Liver (tissue), 8 donors: ENCODE measurements at regions not wholly inside any gene's neighbourhood (a gene's known extent, or its start where the extent isn't known, plus 50 kb on each side); places are given as distances from the start of the nearest gene placed in this dataset.

ENCODE experiments used
- DNase-seq: peaks from one replicate; pipeline ENCODE4 v3.0.0-alpha.2; 2017; ENCODE audit warnings: low spot score
- H3K27ac ChIP-seq, 2 donors: one replicate each; pipeline ENCODE4 v1.7.0; 2013; ENCODE audit warnings: inconsistent platforms in 2 of 2, low read length in 2 of 2, control low read depth in 1 of 2, low read depth in 1 of 2, mild to moderate bottlenecking in 1 of 2
- H3K27me3 ChIP-seq, 4 donors: one replicate each; pipeline versions ENCODE4 v1.6.1 to v1.7.0; 2013; ENCODE audit warnings: low read length in 3 of 4, inconsistent platforms in 1 of 4, mild to moderate bottlenecking in 1 of 4, moderate library complexity in 1 of 4; ENCODE audit not compliant: control insufficient read depth in 4 of 4, insufficient read depth in 4 of 4
- H3K36me3 ChIP-seq, 4 donors: one replicate each; pipeline versions ENCODE4 v1.6.1 to v1.7.0; 2013; ENCODE audit warnings: low read length in 3 of 4, mild to moderate bottlenecking in 3 of 4, low read depth in 1 of 4, moderate library complexity in 1 of 4; ENCODE audit not compliant: control insufficient read depth in 4 of 4, insufficient read depth in 3 of 4
- H3K4me1 ChIP-seq, 4 donors: one replicate each; pipeline versions ENCODE4 v1.6.1 to v1.7.0; 2013; ENCODE audit warnings: low read length in 3 of 4, mild to moderate bottlenecking in 3 of 4, moderate library complexity in 1 of 4; ENCODE audit not compliant: control insufficient read depth in 4 of 4, insufficient read depth in 4 of 4
- H3K4me3 ChIP-seq, 3 donors: one replicate each; pipeline versions ENCODE4 v1.6.1 to v1.7.0; 2013; ENCODE audit warnings: low read length in 3 of 3, control low read depth in 1 of 3, low read depth in 1 of 3, mild to moderate bottlenecking in 1 of 3
- H3K9ac ChIP-seq, 2 donors: one replicate each; pipeline ENCODE4 v1.7.0; 2013; ENCODE audit warnings: low read length in 2 of 2, mild to moderate bottlenecking in 2 of 2, moderate library complexity in 2 of 2, control low read depth in 1 of 2, low read depth in 1 of 2
- H3K9me3 ChIP-seq, 4 donors: one replicate each; pipeline versions ENCODE4 v1.6.1 to v1.7.0; 2013; ENCODE audit warnings: low read length in 3 of 4; ENCODE audit not compliant: control insufficient read depth in 4 of 4
- ATF3 ChIP-seq: IDR thresholded peaks from 2 replicates; pipeline ENCODE4 v1.6.1; 2016; ENCODE audit warnings: antibody characterized with exemption
- CTCF ChIP-seq: fragments of 150-350 bp; IDR thresholded peaks from 2 replicates; pipeline ENCODE4 v1.5.1; 2017; ENCODE audit warnings: improper control_type of control experiment, low read depth, low read length; ENCODE audit not compliant: missing input control
- EGR1 ChIP-seq, 2 donors: IDR thresholded peaks; 2 replicates each; pipeline ENCODE4 v1.6.1; 2016 to 2018; ENCODE audit warnings: antibody characterized with exemption in 2 of 2, low read depth in 2 of 2
- FOXA2 ChIP-seq: IDR thresholded peaks from 2 replicates; pipeline ENCODE4 v1.6.1; 2016; ENCODE audit warnings: antibody characterized with exemption
- GABPA ChIP-seq, 2 donors: IDR thresholded peaks in 1 of 2; conservative IDR thresholded peaks in 1 of 2; 2 replicates each; pipeline ENCODE4 v1.6.1; 2016; ENCODE audit warnings: antibody characterized with exemption in 2 of 2, mild to moderate bottlenecking in 1 of 2, moderate library complexity in 1 of 2
- HNF4A ChIP-seq, 2 donors: conservative IDR thresholded peaks; 2 replicates each; pipeline ENCODE4 v1.6.1; 2016; ENCODE audit warnings: antibody characterized with exemption in 2 of 2, mild to moderate bottlenecking in 2 of 2
- HNF4G ChIP-seq: IDR thresholded peaks from 2 replicates; pipeline ENCODE4 v1.6.1; 2016; ENCODE audit warnings: antibody characterized with exemption
- JUND ChIP-seq, 2 donors: IDR thresholded peaks; 2 replicates each; pipeline ENCODE4 v1.6.1; 2016; ENCODE audit warnings: antibody characterized with exemption in 2 of 2
- MAX ChIP-seq: IDR thresholded peaks from 2 replicates; pipeline ENCODE4 v1.6.1; 2016; ENCODE audit warnings: antibody characterized with exemption
- NR2F2 ChIP-seq: IDR thresholded peaks from 2 replicates; pipeline ENCODE4 v1.6.1; 2016; ENCODE audit warnings: antibody characterized with exemption
- RAD21 ChIP-seq, 2 donors: IDR thresholded peaks; 2 replicates each; pipeline ENCODE4 v1.6.1; 2016; ENCODE audit warnings: antibody characterized with exemption in 2 of 2, mild to moderate bottlenecking in 2 of 2
- REST ChIP-seq: IDR thresholded peaks from 2 replicates; pipeline ENCODE4 v1.6.1; 2016; ENCODE audit warnings: antibody characterized with exemption, mild to moderate bottlenecking
- RXRA ChIP-seq, 2 donors: IDR thresholded peaks; 2 replicates each; pipeline ENCODE4 v1.6.1; 2017 to 2018; ENCODE audit warnings: antibody characterized with exemption in 2 of 2, mild to moderate bottlenecking in 1 of 2
- YY1 ChIP-seq: IDR thresholded peaks from 2 replicates; pipeline ENCODE4 v1.6.1; 2016; ENCODE audit warnings: antibody characterized with exemption, mild to moderate bottlenecking
- ZBTB33 ChIP-seq: IDR thresholded peaks from 2 replicates; pipeline ENCODE4 v1.6.1; 2016; ENCODE audit warnings: antibody characterized with exemption
- WGBS: extraction: QIAGEN DNeasy Blood & Tissue Kit; methylation state at CpG from one replicate; pipeline ENCODE4 v1.1.7; 2013; 5-methylcytosine and 5-hydroxymethylcytosine counted together
- donor health status: healthy.
- donor health status: healthy.
- donor health status: healthy.
- donor health status: healthy.
- donor health status: healthy.

GRCh38 chr3:76353683-76354082 lies 568.3 kb upstream of the ZNF717 start:
- no peak overlapping the region for H3K9ac ChIP-seq
- H3K4me1 ChIP-seq = peaks cover 0 to 1% (median 0%) of the 10 kb centered on the region in 4 donors
- no peak for DNase-seq
- H3K4me3 ChIP-seq = no peak overlapping the region
- WGBS = 51% methylated on average over 9 of the region's 9 CpGs
- peaks cover 0 to 3% (median 0%) of the 10 kb centered on the region in 4 donors for H3K9me3 ChIP-seq
- TF ChIP-seq FOXA2 (no peak), EGR1 (IDR thresholded peaks at IDR 0.05; ENCODE audit: low read depth in 2 of 2) (no peak), HNF4A (conservative IDR thresholded peaks at IDR 0.05) (no peak), NR2F2 (no peak), CTCF (no peak), HNF4G (no peak), GABPA (IDR thresholded peaks at IDR 0.05 in 1 of 2, conservative IDR thresholded peaks at IDR 0.05 in 1 of 2) (no peak), YY1 (no peak), RAD21 (IDR thresholded peaks at IDR 0.05) (no peak), JUND (IDR thresholded peaks at IDR 0.05) (no peak), MAX (no peak), RXRA (IDR thresholded peaks at IDR 0.05) (no peak), ATF3 (no peak), ZBTB33 (no peak), REST (no peak)
- H3K27ac ChIP-seq = no peak overlapping the region
- H3K36me3 ChIP-seq = no peaks in the 10 kb centered on the region
- no peaks in the 10 kb centered on the region for H3K27me3 ChIP-seq

- H3K9me3 ChIP-seq = no peaks in the 10 kb centered on the region
- H3K9ac ChIP-seq = no peak overlapping the region
- no peaks in the 10 kb centered on the region for H3K27me3 ChIP-seq
- 79% methylated on average over 1 of the region's 1 CpG for WGBS
- H3K4me1 ChIP-seq = no peaks in the 10 kb centered on the region
- TF ChIP-seq EGR1 (IDR thresholded peaks at IDR 0.05; ENCODE audit: low read depth in 2 of 2) = no peak
- no peak overlapping the region for H3K27ac ChIP-seq
- DNase-seq = no peak
- H3K4me3 ChIP-seq = no peak overlapping the region
- H3K36me3 ChIP-seq = no peaks in the 10 kb centered on the region
Observed at GRCh38 chr3:76361010-76361409, 575.7 kb upstream of the ZNF717 start.
